ENCODE measurements at regions not wholly inside any gene's neighbourhood (a gene's known extent, or its start where the extent isn't known, plus 50 kb on each side); places are given as distances from the start of the nearest gene placed in this dataset.

DNA sequence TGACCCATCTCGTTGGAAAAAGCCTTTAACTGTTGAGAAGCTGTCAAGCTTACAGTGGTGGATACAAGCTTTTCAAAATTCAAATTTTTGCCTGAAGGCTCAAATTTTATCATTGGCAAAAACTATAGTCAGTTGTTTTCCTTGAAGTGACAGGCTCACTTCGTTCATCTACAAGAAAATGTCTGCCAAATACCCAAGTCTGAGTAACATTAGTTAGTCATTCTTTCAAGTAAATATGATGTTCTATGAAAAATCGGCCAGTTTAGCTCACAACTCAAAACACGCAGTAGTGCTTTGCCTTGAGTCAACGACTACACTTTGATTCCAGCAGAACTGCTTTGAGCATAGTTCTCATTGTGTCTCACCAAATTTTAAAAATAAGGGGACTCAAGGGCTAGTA, 170.3 kb upstream of the MAMLD1 start:
- TF ChIP-seq EZH2phosphoT487 (IDR thresholded peaks at IDR 0.05; ENCODE audit: insufficient read depth, low read depth) (no peak), EZH2 (IDR thresholded peaks at IDR 0.05; ENCODE audit: insufficient read depth, poor library complexity, severe bottlenecking) (no peak)
- H3K36me3 ChIP-seq (ENCODE audit: low read depth) = no peaks in the 10 kb centered on the region
- in situ Hi-C loops (cut with MboI) = no loop called here
- 10 to 16% methylated on average over 5 of the region's 5 CpGs for WGBS, 2 experiments (ENCODE audit: low coverage in 1 of 2, low lambda C conversion rate in 2 of 2, missing lambda C conversion rate in 2 of 2)
- H2AFZ ChIP-seq = peak overlapping the region; percentile 51; the same call in 1 of the 2 replicates
- no peak overlapping the region for H3K4me3 ChIP-seq
- no peaks in the 10 kb centered on the region for H3F3A ChIP-seq (ENCODE audit: insufficient read depth)
- H4K20me1 ChIP-seq (ENCODE audit: insufficient read depth) = no peaks in the 10 kb centered on the region
- H3K27me3 ChIP-seq (replicated peaks; ENCODE audit: insufficient read depth) = no peaks in the 10 kb centered on the region
- H3K4me2 ChIP-seq (ENCODE audit: unreplicated experiment) = no peak overlapping the region
- H3K27ac ChIP-seq = peak overlapping the region; percentile 37; the same call in 1 of the 2 replicates
- no peaks in the 10 kb centered on the region for H3K79me2 ChIP-seq (ENCODE audit: insufficient read depth)
- peak; percentile 71 for DNase-seq
- H3K9me3 ChIP-seq (ENCODE audit: low read depth) = no peaks in the 10 kb centered on the region
- no peaks in the 10 kb centered on the region for H3K4me1 ChIP-seq (ENCODE audit: insufficient read depth)
- H3K9ac ChIP-seq = no peak overlapping the region
- no peaks in the 10 kb centered on the region for H3K9me2 ChIP-seq (ENCODE audit: insufficient read depth)

DNA sequence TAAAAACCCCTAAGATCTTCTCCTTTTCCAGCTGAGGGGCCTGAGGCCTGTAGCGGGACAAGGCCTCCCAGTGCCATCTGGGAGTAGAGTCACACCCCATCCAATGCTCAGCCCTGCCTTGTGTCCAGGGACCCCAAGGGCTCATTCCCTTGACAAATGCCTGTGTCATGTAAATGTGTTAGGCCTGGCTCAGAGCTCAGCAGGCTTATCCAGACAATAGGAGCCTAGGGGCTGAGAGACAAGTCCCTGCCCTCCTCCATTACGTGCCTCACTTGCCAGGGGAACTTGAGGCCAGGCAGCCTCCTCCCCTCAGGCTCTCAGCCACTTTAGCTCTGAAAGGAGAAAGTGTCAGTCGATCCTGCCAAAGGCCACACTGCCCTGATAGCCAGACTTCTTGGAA, 166.8 kb upstream of the MAMLD1 start:
- no peak overlapping the region for H2AFZ ChIP-seq
- no peak overlapping the region for H3K9ac ChIP-seq
- no peaks in the 10 kb centered on the region for H3K9me2 ChIP-seq (ENCODE audit: insufficient read depth)
- no peak for DNase-seq
- H3K36me3 ChIP-seq (ENCODE audit: low read depth) = no peaks in the 10 kb centered on the region
- H3K4me1 ChIP-seq (ENCODE audit: insufficient read depth) = peaks cover 23% of the 10 kb centered on the region
- H4K20me1 ChIP-seq (ENCODE audit: insufficient read depth) = no peaks in the 10 kb centered on the region
- no peaks in the 10 kb centered on the region for H3K9me3 ChIP-seq (ENCODE audit: low read depth)
- H3K4me2 ChIP-seq (ENCODE audit: unreplicated experiment) = no peak overlapping the region
- TF ChIP-seq EZH2phosphoT487 (IDR thresholded peaks at IDR 0.05; ENCODE audit: insufficient read depth, low read depth) (no peak), EZH2 (IDR thresholded peaks at IDR 0.05; ENCODE audit: insufficient read depth, poor library complexity, severe bottlenecking) (no peak)
- H3K27me3 ChIP-seq (replicated peaks; ENCODE audit: insufficient read depth) = no peaks in the 10 kb centered on the region
- H3K79me2 ChIP-seq (ENCODE audit: insufficient read depth) = no peaks in the 10 kb centered on the region
- H3F3A ChIP-seq (ENCODE audit: insufficient read depth) = no peaks in the 10 kb centered on the region
- in situ Hi-C loops (cut with MboI) = no loop called here
- 88 to 100% methylated on average over 1 to 3 of the region's 3 CpGs for WGBS, 2 experiments (ENCODE audit: low coverage in 1 of 2, low lambda C conversion rate in 2 of 2, missing lambda C conversion rate in 2 of 2)
- no peak overlapping the region for H3K27ac ChIP-seq
- no peak overlapping the region for H3K4me3 ChIP-seq

DNA sequence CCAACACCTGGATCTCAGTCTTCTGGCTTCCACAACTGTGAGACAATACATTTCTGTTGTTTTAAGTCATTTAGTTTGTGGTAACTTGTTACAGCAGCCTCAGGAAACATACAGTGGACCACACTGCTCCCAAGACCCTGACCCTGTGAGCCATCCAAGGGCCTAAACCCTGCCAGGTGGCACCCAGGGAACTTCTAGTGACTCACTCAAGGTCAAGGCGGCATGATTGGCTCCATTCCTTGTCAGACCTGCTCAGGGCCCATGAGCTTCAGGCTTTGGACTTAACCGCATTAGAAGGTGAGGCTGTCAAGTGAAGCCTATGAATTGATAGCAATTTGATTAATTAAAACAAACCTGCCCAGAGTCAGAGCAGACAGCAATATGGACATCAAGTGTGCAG, 165.7 kb upstream of the MAMLD1 start:
- TF ChIP-seq EZH2 (IDR thresholded peaks at IDR 0.05; ENCODE audit: insufficient read depth, poor library complexity, severe bottlenecking) (no peak), EZH2phosphoT487 (IDR thresholded peaks at IDR 0.05; ENCODE audit: insufficient read depth, low read depth) (no peak)
- H3K27me3 ChIP-seq (replicated peaks; ENCODE audit: insufficient read depth) = no peaks in the 10 kb centered on the region
- H4K20me1 ChIP-seq (ENCODE audit: insufficient read depth) = no peaks in the 10 kb centered on the region
- no peaks in the 10 kb centered on the region for H3K9me3 ChIP-seq (ENCODE audit: low read depth)
- H2AFZ ChIP-seq = no peak overlapping the region
- no peak overlapping the region for H3K9ac ChIP-seq
- no peaks in the 10 kb centered on the region for H3K36me3 ChIP-seq (ENCODE audit: low read depth)
- 92 to 100% methylated on average over 2 of the region's 2 CpGs for WGBS, 2 experiments (ENCODE audit: low coverage in 1 of 2, low lambda C conversion rate in 2 of 2, missing lambda C conversion rate in 2 of 2)
- in situ Hi-C loops (cut with MboI) = no loop called here
- H3K4me2 ChIP-seq (ENCODE audit: unreplicated experiment) = no peak overlapping the region
- no peak for DNase-seq
- H3K4me1 ChIP-seq (ENCODE audit: insufficient read depth) = peaks cover 26% of the 10 kb centered on the region
- no peaks in the 10 kb centered on the region for H3K9me2 ChIP-seq (ENCODE audit: insufficient read depth)
- H3K27ac ChIP-seq = no peak overlapping the region
- H3F3A ChIP-seq (ENCODE audit: insufficient read depth) = 0 out of 2 replicates have a peak, but pooled peaks cover 5% of the 10 kb centered on the region
- no peaks in the 10 kb centered on the region for H3K79me2 ChIP-seq (ENCODE audit: insufficient read depth)
- no peak overlapping the region for H3K4me3 ChIP-seq

DNA sequence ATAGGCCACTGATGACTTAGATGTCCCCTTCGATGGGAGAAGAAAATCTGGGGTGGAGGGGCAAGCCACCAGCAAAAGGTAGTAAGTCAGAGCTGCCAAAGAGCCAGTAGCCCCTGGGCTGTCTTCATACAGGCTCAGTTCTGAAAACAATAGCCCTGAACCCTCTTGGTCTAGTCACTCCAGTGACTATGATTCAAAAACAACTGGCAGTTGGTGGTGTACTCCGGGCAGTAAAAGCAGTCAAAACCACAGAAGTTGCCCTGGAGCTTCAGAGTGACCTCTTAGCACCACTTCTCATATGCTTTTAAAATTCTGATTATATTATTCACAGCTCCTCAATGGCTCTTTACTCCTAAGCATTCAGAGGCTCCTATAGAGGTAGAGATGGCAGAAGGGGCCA, 164.3 kb upstream of the MAMLD1 start:
- H3K9ac ChIP-seq = no peak overlapping the region
- no peaks in the 10 kb centered on the region for H4K20me1 ChIP-seq (ENCODE audit: insufficient read depth)
- WGBS, 2 experiments (ENCODE audit: low coverage in 1 of 2, low lambda C conversion rate in 2 of 2, missing lambda C conversion rate in 2 of 2) = 53 to 55% methylated on average over 2 of the region's 2 CpGs
- no peak overlapping the region for H3K4me3 ChIP-seq
- peaks cover 31% of the 10 kb centered on the region for H3K4me1 ChIP-seq (ENCODE audit: insufficient read depth)
- H3K9me2 ChIP-seq (ENCODE audit: insufficient read depth) = no peaks in the 10 kb centered on the region
- no peaks in the 10 kb centered on the region for H3K36me3 ChIP-seq (ENCODE audit: low read depth)
- no peaks in the 10 kb centered on the region for H3K79me2 ChIP-seq (ENCODE audit: insufficient read depth)
- H2AFZ ChIP-seq = no peak overlapping the region
- in situ Hi-C loops (cut with MboI) = no loop called here
- peak; percentile 56 for DNase-seq
- H3K27me3 ChIP-seq (replicated peaks; ENCODE audit: insufficient read depth) = no peaks in the 10 kb centered on the region
- H3F3A ChIP-seq (ENCODE audit: insufficient read depth) = 0 out of 2 replicates have a peak, but pooled peaks cover 5% of the 10 kb centered on the region
- no peaks in the 10 kb centered on the region for H3K9me3 ChIP-seq (ENCODE audit: low read depth)
- no peak for TF ChIP-seq EZH2phosphoT487 (IDR thresholded peaks at IDR 0.05; ENCODE audit: insufficient read depth, low read depth)
- no peak for TF ChIP-seq EZH2 (IDR thresholded peaks at IDR 0.05; ENCODE audit: insufficient read depth, poor library complexity, severe bottlenecking)
- H3K4me2 ChIP-seq (ENCODE audit: unreplicated experiment) = no peak overlapping the region
- H3K27ac ChIP-seq = no peak overlapping the region

DNA sequence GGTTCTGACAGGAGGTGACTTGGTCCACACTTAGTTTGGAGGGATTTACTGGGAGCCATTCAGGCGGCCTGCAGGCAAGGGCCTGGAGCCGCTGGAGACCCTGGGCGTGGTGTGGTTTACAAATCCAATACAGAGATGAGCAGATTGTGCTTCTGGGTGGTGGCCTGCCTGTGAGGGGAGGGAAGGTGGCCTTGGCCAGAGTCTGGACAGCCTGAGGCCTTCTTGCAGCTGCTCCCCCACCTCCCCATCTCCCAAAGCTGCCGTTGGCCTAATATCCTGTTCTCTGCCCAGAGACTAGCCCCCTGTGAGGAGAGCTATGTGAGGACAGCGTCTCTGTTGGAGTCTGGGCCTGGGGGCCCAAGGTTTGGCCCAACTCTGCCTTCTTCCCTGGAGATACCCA, 163.9 kb upstream of the MAMLD1 start:
- Histone ChIP-seq H4K20me1 (ENCODE audit: insufficient read depth) (no peaks in the 10 kb centered on the region), H3K9me3 (ENCODE audit: low read depth) (no peaks in the 10 kb centered on the region), H3K9ac (no peak overlapping the region), H2AFZ (no peak overlapping the region), H3K27ac (no peak overlapping the region), H3K9me2 (ENCODE audit: insufficient read depth) (no peaks in the 10 kb centered on the region), H3K4me2 (ENCODE audit: unreplicated experiment) (no peak overlapping the region), H3K27me3 (replicated peaks; ENCODE audit: insufficient read depth) (no peaks in the 10 kb centered on the region), H3K36me3 (ENCODE audit: low read depth) (no peaks in the 10 kb centered on the region), H3K4me1 (ENCODE audit: insufficient read depth) (peaks cover 31% of the 10 kb centered on the region), H3K4me3 (no peak overlapping the region), H3K79me2 (ENCODE audit: insufficient read depth) (no peaks in the 10 kb centered on the region), H3F3A (ENCODE audit: insufficient read depth) (0 out of 2 replicates have a peak, but pooled peaks cover 5% of the 10 kb centered on the region)
- in situ Hi-C loops (cut with MboI) = no loop called here
- TF ChIP-seq EZH2phosphoT487 (IDR thresholded peaks at IDR 0.05; ENCODE audit: insufficient read depth, low read depth) (no peak), EZH2 (IDR thresholded peaks at IDR 0.05; ENCODE audit: insufficient read depth, poor library complexity, severe bottlenecking) (no peak)
- 100% methylated on average over 4 of the region's 5 CpGs for WGBS, 2 experiments (ENCODE audit: low coverage in 1 of 2, low lambda C conversion rate in 2 of 2, missing lambda C conversion rate in 2 of 2)
- no peak for DNase-seq
